ENCODE measurements at regions not wholly inside any gene's neighbourhood (a gene's known extent, or its start where the extent isn't known, plus 50 kb on each side); places are given as distances from the start of the nearest gene placed in this dataset.

GRCh38 chr10:83283151-83283550 lies 856.2 kb upstream of the GHITM start:
- TF ChIP-seq CTCF (IDR thresholded peaks at IDR 0.05) (no peak), POLR2A (IDR thresholded peaks at IDR 0.05) (no peak), POLR2AphosphoS5 (IDR thresholded peaks at IDR 0.05) (no peak)
- Histone ChIP-seq H3K27ac (no peak overlapping the region), H3K4me1 (replicated peaks) (no peaks in the 10 kb centered on the region), H3K4me3 (no peak overlapping the region), H3K36me3 (no peaks in the 10 kb centered on the region), H3K9me3 (no peaks in the 10 kb centered on the region), H3K27me3 (replicated peaks; ENCODE audit: insufficient read depth) (no peaks in the 10 kb centered on the region)
- intact Hi-C loops (cut with DNase I): no loop called here
- DNase-seq (ENCODE audit: low spot score): no peak

GRCh38 chr10:83287374-83287773 lies 851.9 kb upstream of the GHITM start:
- intact Hi-C loops (cut with DNase I): no loop called here

GRCh38 chr10:83289373-83289772 lies 849.9 kb upstream of the GHITM start:
- DNase-seq (ENCODE audit: low spot score): no peak
- H3K27me3 ChIP-seq (replicated peaks; ENCODE audit: insufficient read depth): no peaks in the 10 kb centered on the region
- H3K4me3 ChIP-seq: no peak overlapping the region
- intact Hi-C loops (cut with DNase I): no loop called here
- H3K27ac ChIP-seq: no peak overlapping the region
- no peaks in the 10 kb centered on the region for H3K36me3 ChIP-seq
- no peaks in the 10 kb centered on the region for H3K4me1 ChIP-seq (replicated peaks)
- TF ChIP-seq CTCF (IDR thresholded peaks at IDR 0.05) (no peak), POLR2A (IDR thresholded peaks at IDR 0.05) (no peak), POLR2AphosphoS5 (IDR thresholded peaks at IDR 0.05) (no peak)
- 49% methylated on average over 2 of the region's 2 CpGs for WGBS
- H3K9me3 ChIP-seq: no peaks in the 10 kb centered on the region

More at GRCh38 chr10:83287374-83287773, 851.9 kb upstream of the GHITM start:
- H3K9me3 ChIP-seq: no peaks in the 10 kb centered on the region
- no peak overlapping the region for H3K4me3 ChIP-seq
- no peak for TF ChIP-seq CTCF (IDR thresholded peaks at IDR 0.05)
- TF ChIP-seq POLR2A (IDR thresholded peaks at IDR 0.05): no peak
- no peak for TF ChIP-seq POLR2AphosphoS5 (IDR thresholded peaks at IDR 0.05)
- H3K36me3 ChIP-seq: no peaks in the 10 kb centered on the region
- H3K27ac ChIP-seq: no peak overlapping the region
- DNase-seq (ENCODE audit: low spot score): no peak
- WGBS: 88% methylated on average over 2 of the region's 2 CpGs
- H3K27me3 ChIP-seq (replicated peaks; ENCODE audit: insufficient read depth): no peaks in the 10 kb centered on the region
- H3K4me1 ChIP-seq (replicated peaks): no peaks in the 10 kb centered on the region

GRCh38 chr10:83289948-83290347 lies 849.4 kb upstream of the GHITM start:
- WGBS: 81% methylated on average over 1 of the region's 1 CpG

More at GRCh38 chr10:83289948-83290347, 849.4 kb upstream of the GHITM start:
- no peaks in the 10 kb centered on the region for H3K36me3 ChIP-seq
- no peak overlapping the region for H3K27ac ChIP-seq
- TF ChIP-seq CTCF (IDR thresholded peaks at IDR 0.05) (no peak), POLR2AphosphoS5 (IDR thresholded peaks at IDR 0.05) (no peak), POLR2A (IDR thresholded peaks at IDR 0.05) (no peak)
- intact Hi-C loops (cut with DNase I): no loop called here
- H3K9me3 ChIP-seq: no peaks in the 10 kb centered on the region
- no peaks in the 10 kb centered on the region for H3K27me3 ChIP-seq (replicated peaks; ENCODE audit: insufficient read depth)
- no peak overlapping the region for H3K4me3 ChIP-seq
- DNase-seq (ENCODE audit: low spot score): no peak
- H3K4me1 ChIP-seq (replicated peaks): no peaks in the 10 kb centered on the region

Data from prostate gland (tissue), 2 donors.